ENCODE measurements at regions not wholly inside any gene's neighbourhood (a gene's known extent, or its start where the extent isn't known, plus 50 kb on each side); places are given as distances from the start of the nearest gene placed in this dataset.

DNA sequence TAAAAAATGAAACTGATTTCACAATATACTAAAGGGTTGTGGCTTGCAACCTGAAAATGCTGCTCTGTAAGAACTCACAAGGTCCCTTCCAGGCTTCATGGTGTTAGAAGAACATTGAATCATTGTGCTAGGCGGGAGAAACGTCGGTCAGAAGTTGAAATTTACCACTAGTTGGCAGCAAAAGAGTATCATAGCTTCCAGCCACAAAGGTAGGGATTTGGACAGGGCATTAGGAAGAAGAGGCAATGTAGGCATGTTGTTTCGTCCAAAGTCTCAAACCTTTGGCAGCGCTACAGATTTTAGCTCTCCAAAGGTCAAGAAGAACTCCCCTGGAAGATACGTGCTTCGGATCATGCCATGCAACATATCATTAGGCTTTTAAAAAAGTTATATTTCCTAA is 62.5 kb upstream of the ZP4 start:
- H3K4me3 Mint-ChIP-seq (ENCODE audit: unreplicated experiment), result no peak overlapping the region
- no peaks in the 10 kb centered on the region; the same call in 1 of the 2 replicates for H3K27me3 ChIP-seq (replicated peaks; ENCODE audit: control insufficient read depth, insufficient read depth, low read length)
- DNase-seq, result no peak
- H3K9me3 ChIP-seq, result no peaks in the 10 kb centered on the region
- H3K4me1 Mint-ChIP-seq (ENCODE audit: low read depth, unreplicated experiment), result no peaks in the 10 kb centered on the region
- no peaks in the 10 kb centered on the region for H3K36me3 Mint-ChIP-seq (ENCODE audit: insufficient read depth, unreplicated experiment)
- BruUV-seq (replicated peaks), result no TSS peak
- intact Hi-C loops (cut with micrococcal nuclease; ENCODE audit: unreplicated experiment), result no loop called here
- H3K27me3 Mint-ChIP-seq (ENCODE audit: insufficient read depth, unreplicated experiment), result peaks cover 6% of the 10 kb centered on the region
- no peaks in the 10 kb centered on the region for H3K4me1 ChIP-seq
- no peak overlapping the region for H3K4me3 ChIP-seq (ENCODE audit: low read depth, low read length)
- H3K36me3 ChIP-seq (ENCODE audit: control insufficient read depth, insufficient read depth, low read length), result no peaks in the 10 kb centered on the region
- no peaks in the 10 kb centered on the region for H3K9me3 Mint-ChIP-seq (ENCODE audit: unreplicated experiment)
- ChIA-PET POLR2A (no interaction called here), CTCF (no interaction called here)
- TF ChIP-seq, protein P1, sequence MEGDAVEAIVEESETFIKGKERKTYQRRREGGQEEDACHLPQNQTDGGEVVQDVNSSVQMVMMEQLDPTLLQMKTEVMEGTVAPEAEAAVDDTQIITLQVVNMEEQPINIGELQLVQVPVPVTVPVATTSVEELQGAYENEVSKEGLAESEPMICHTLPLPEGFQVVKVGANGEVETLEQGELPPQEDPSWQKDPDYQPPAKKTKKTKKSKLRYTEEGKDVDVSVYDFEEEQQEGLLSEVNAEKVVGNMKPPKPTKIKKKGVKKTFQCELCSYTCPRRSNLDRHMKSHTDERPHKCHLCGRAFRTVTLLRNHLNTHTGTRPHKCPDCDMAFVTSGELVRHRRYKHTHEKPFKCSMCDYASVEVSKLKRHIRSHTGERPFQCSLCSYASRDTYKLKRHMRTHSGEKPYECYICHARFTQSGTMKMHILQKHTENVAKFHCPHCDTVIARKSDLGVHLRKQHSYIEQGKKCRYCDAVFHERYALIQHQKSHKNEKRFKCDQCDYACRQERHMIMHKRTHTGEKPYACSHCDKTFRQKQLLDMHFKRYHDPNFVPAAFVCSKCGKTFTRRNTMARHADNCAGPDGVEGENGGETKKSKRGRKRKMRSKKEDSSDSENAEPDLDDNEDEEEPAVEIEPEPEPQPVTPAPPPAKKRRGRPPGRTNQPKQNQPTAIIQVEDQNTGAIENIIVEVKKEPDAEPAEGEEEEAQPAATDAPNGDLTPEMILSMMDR (IDR thresholded peaks at IDR 0.05; ENCODE audit: insufficient read depth in 1 of 2, low read depth in 1 of 2, low read length in 1 of 2, severe bottlenecking in 1 of 2, unreplicated experiment in 1 of 2), result peak in 1 of 2 experiments; percentile 5
- no peak overlapping the region for H3K27ac Mint-ChIP-seq (ENCODE audit: unreplicated experiment)

All from Caco-2 (cell line).